ENCODE measurements at regions not wholly inside any gene's neighbourhood (a gene's known extent, or its start where the extent isn't known, plus 50 kb on each side); places are given as distances from the start of the nearest gene placed in this dataset.

GRCh38 chr2:161078211-161078539 lies 82.1 kb upstream of the TANK start:
- DNase-seq: no peak

- DNase-seq: no peak
Observed at GRCh38 chr2:161085149-161085548, 75.1 kb upstream of the TANK start.

GRCh38 chr2:161088658-161089350 lies 71.4 kb upstream of the TANK start:
- DNase-seq: no peak

GRCh38 chr2:161090411-161090810 lies 69.8 kb upstream of the TANK start:
- no peak for DNase-seq

GRCh38 chr2:161095314-161095713 lies 64.9 kb upstream of the TANK start:
- no peak for DNase-seq

GRCh38 chr2:161096336-161096735 lies 63.9 kb upstream of the TANK start:
- no peak for DNase-seq

- DNase-seq: no peak
Observed at GRCh38 chr2:161097157-161097556, 63.1 kb upstream of the TANK start.

- DNase-seq: no peak
Observed at GRCh38 chr2:161100211-161100895, 59.9 kb upstream of the TANK start.

GRCh38 chr2:161101406-161101805 lies 58.8 kb upstream of the TANK start:
- no peak for DNase-seq

GRCh38 chr2:161102770-161103450 lies 57.3 kb upstream of the TANK start:
- no peak for DNase-seq

GRCh38 chr2:161103451-161103831 lies 56.8 kb upstream of the TANK start:
- DNase-seq: no peak

GRCh38 chr2:161104054-161104553 lies 56.1 kb upstream of the TANK start:
- no peak for DNase-seq

- no peak for DNase-seq
Observed at GRCh38 chr2:161107265-161107664, 53.0 kb upstream of the TANK start.
